SU-DHL-6 (cell line): ENCODE measurements at regions not wholly inside any gene's neighbourhood (a gene's known extent, or its start where the extent isn't known, plus 50 kb on each side); places are given as distances from the start of the nearest gene placed in this dataset.

Experiments
- H2AFZ ChIP-seq: fragments of 200-600 bp; sonication (generic); 2 replicates; pipeline ENCODE4 v1.6.1; 2014; ENCODE audit warnings: low read depth, mild to moderate bottlenecking, moderate library complexity, mixed read lengths, antibody characterized with exemption, low read length; ENCODE audit not compliant: severe bottlenecking
- H3F3A ChIP-seq: fragments of 200-600 bp; shearing (Covaris generic); 2 replicates; pipeline ENCODE4 v1.6.0; 2016; ENCODE audit warnings: antibody characterized with exemption, mild to moderate bottlenecking; ENCODE audit not compliant: insufficient read depth
- H3K27ac ChIP-seq: fragments of 200-600 bp; sonication (generic); 2 replicates; pipeline ENCODE4 v1.5.1; 2016; ENCODE audit warnings: low read depth, mild to moderate bottlenecking, low read length, moderate library complexity, mixed read lengths
- H3K27me3 ChIP-seq: fragments of 200-600 bp; sonication (generic), shearing (Covaris generic); 2 replicates; pipeline ENCODE4 v1.6.0; 2014; ENCODE audit warnings: mild to moderate bottlenecking, low read length
- H3K36me3 ChIP-seq: fragments of 200-600 bp; sonication (generic); 2 replicates; pipeline ENCODE4 v1.6.1; 2014; ENCODE audit warnings: mild to moderate bottlenecking, low read length, mixed read lengths
- H3K4me2 ChIP-seq: fragments of 300-600, 200-600 bp; shearing (Covaris generic), sonication (generic); 2 replicates; pipeline ENCODE4 v1.6.0; 2014; ENCODE audit warnings: low read length, low read depth, mild to moderate bottlenecking; ENCODE audit not compliant: poor library complexity, severe bottlenecking
- H3K4me3 ChIP-seq: fragments of 200-600 bp; sonication (generic); 2 replicates; pipeline ENCODE4 v1.5.1; 2014; ENCODE audit warnings: antibody characterized with exemption, low read length, mild to moderate bottlenecking, mixed read lengths; ENCODE audit not compliant: insufficient read depth, poor library complexity, severe bottlenecking
- H3K79me2 ChIP-seq: fragments of 200-600 bp; sonication (generic); 2 replicates; pipeline ENCODE4 v1.6.1; 2014; ENCODE audit warnings: mild to moderate bottlenecking, low read length, moderate library complexity; ENCODE audit not compliant: insufficient read depth
- H3K9ac ChIP-seq: fragments of 200-600 bp; sonication (generic); 2 replicates; pipeline ENCODE4 v1.7.0; 2014; ENCODE audit warnings: mild to moderate bottlenecking, low read length
- H3K9me2 ChIP-seq: fragments of 200-600 bp; sonication (generic); replicated peaks from 2 replicates; pipeline ENCODE4 v1.6.1; 2014; ENCODE audit warnings: low read length; ENCODE audit not compliant: insufficient read depth
- H3K9me3 ChIP-seq: fragments of 200-600 bp; sonication (generic); 2 replicates; pipeline ENCODE4 v1.6.1; 2014; ENCODE audit warnings: low read length, mixed read lengths; ENCODE audit not compliant: insufficient read depth
- H4K20me1 ChIP-seq: fragments of 200-600 bp; sonication (generic); 2 replicates; pipeline ENCODE4 v1.6.1; 2014; ENCODE audit warnings: low read depth, mild to moderate bottlenecking, antibody characterized with exemption, low read length, moderate library complexity, mixed read lengths
- CTCF ChIP-seq: fragments of 200-600 bp; sonication (generic); IDR thresholded peaks from one replicate; pipeline ENCODE4 v1.5.1; 2017; ENCODE audit warnings: antibody characterized with exemption, mild to moderate bottlenecking, low read length, moderate library complexity; ENCODE audit not compliant: insufficient read depth, poor library complexity, severe bottlenecking
- EZH2phosphoT487 ChIP-seq: fragments of 200-600 bp; sonication (generic), shearing (Covaris generic); conservative IDR thresholded peaks from 2 replicates; pipeline ENCODE4 v1.6.1; 2018; ENCODE audit warnings: mild to moderate bottlenecking, antibody characterized with exemption, low read length, moderate library complexity, mixed read lengths

- Histone ChIP-seq H3K9me2 (no peaks in the 10 kb centered on the region), H3K4me3 (no peak overlapping the region), H3K27ac (no peak overlapping the region), H3K27me3 (no peaks in the 10 kb centered on the region), H3K9me3 (no peaks in the 10 kb centered on the region), H3K9ac (no peak overlapping the region), H3K4me2 (no peak overlapping the region), H2AFZ (no peak overlapping the region), H3K36me3 (no peaks in the 10 kb centered on the region), H4K20me1 (no peaks in the 10 kb centered on the region), H3K79me2 (no peaks in the 10 kb centered on the region), H3F3A (no peaks in the 10 kb centered on the region)
- TF ChIP-seq EZH2phosphoT487 (no peak), CTCF (no peak)
Observed at GRCh38 chr16:86324320-86324719, 186.0 kb upstream of the FOXF1 start.

GRCh38 chr16:86325360-86325759 is 185.0 kb upstream of the FOXF1 start:
- Histone ChIP-seq H3K4me3 (no peak overlapping the region), H3K9me2 (no peaks in the 10 kb centered on the region), H3K36me3 (no peaks in the 10 kb centered on the region), H3K79me2 (no peaks in the 10 kb centered on the region), H3K4me2 (no peak overlapping the region), H4K20me1 (no peaks in the 10 kb centered on the region), H3K9me3 (no peaks in the 10 kb centered on the region), H3F3A (no peaks in the 10 kb centered on the region), H3K27me3 (no peaks in the 10 kb centered on the region), H2AFZ (no peak overlapping the region), H3K27ac (no peak overlapping the region), H3K9ac (no peak overlapping the region)
- TF ChIP-seq CTCF, result no peak
- TF ChIP-seq EZH2phosphoT487, result no peak

- no peaks in the 10 kb centered on the region for H4K20me1 ChIP-seq
- H3F3A ChIP-seq, result no peaks in the 10 kb centered on the region
- H3K9me3 ChIP-seq, result no peaks in the 10 kb centered on the region
- no peak overlapping the region for H3K4me3 ChIP-seq
- no peaks in the 10 kb centered on the region for H3K27me3 ChIP-seq
- no peak overlapping the region for H2AFZ ChIP-seq
- H3K27ac ChIP-seq, result no peak overlapping the region
- H3K9me2 ChIP-seq, result no peaks in the 10 kb centered on the region
- no peaks in the 10 kb centered on the region for H3K36me3 ChIP-seq
- no peak overlapping the region for H3K9ac ChIP-seq
- TF ChIP-seq CTCF (no peak), EZH2phosphoT487 (no peak)
- no peak overlapping the region for H3K4me2 ChIP-seq
- no peaks in the 10 kb centered on the region for H3K79me2 ChIP-seq
Observed at GRCh38 chr16:86325895-86326294, 184.4 kb upstream of the FOXF1 start.

GRCh38 chr16:86327321-86327720 is 183.0 kb upstream of the FOXF1 start:
- Histone ChIP-seq H3K79me2 (no peaks in the 10 kb centered on the region), H3K4me2 (no peak overlapping the region), H3K4me3 (no peak overlapping the region), H4K20me1 (no peaks in the 10 kb centered on the region), H3K9me2 (no peaks in the 10 kb centered on the region), H3K9me3 (no peaks in the 10 kb centered on the region), H3K9ac (no peak overlapping the region), H3K27ac (no peak overlapping the region), H3F3A (no peaks in the 10 kb centered on the region), H3K36me3 (no peaks in the 10 kb centered on the region), H2AFZ (no peak overlapping the region), H3K27me3 (no peaks in the 10 kb centered on the region)
- TF ChIP-seq CTCF (no peak), EZH2phosphoT487 (no peak)
